ENCODE measurements at regions not wholly inside any gene's neighbourhood (a gene's known extent, or its start where the extent isn't known, plus 50 kb on each side); places are given as distances from the start of the nearest gene placed in this dataset.

DNA sequence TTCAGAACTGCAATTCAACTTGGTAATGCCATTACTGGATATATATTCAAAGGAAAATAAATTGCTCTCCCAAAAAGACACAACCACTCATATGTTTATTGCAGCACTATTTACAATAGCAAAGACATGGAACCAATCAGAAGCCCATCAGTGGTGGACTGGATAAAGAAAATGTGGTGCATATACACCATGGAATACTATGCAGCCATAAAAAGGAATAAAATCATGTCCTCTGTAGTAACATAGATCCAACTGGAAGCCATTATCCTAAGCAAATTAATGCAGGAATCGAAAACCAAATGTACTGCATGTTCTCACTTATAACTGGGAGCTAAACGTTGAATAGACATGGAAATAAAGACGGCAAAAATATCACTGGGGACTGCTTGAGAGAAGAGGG is 117.0 kb downstream of the MAP3K21 start:
- intact Hi-C loops (cut with micrococcal nuclease), result loop anchor here (10.0 kb wide), 1 partner anchor 350 kb away; no protein-coding TSS in a partner anchor
- TF ChIP-seq, protein P1, sequence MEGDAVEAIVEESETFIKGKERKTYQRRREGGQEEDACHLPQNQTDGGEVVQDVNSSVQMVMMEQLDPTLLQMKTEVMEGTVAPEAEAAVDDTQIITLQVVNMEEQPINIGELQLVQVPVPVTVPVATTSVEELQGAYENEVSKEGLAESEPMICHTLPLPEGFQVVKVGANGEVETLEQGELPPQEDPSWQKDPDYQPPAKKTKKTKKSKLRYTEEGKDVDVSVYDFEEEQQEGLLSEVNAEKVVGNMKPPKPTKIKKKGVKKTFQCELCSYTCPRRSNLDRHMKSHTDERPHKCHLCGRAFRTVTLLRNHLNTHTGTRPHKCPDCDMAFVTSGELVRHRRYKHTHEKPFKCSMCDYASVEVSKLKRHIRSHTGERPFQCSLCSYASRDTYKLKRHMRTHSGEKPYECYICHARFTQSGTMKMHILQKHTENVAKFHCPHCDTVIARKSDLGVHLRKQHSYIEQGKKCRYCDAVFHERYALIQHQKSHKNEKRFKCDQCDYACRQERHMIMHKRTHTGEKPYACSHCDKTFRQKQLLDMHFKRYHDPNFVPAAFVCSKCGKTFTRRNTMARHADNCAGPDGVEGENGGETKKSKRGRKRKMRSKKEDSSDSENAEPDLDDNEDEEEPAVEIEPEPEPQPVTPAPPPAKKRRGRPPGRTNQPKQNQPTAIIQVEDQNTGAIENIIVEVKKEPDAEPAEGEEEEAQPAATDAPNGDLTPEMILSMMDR (IDR thresholded peaks at IDR 0.05; ENCODE audit: borderline replicate concordance), result no peak

DNA sequence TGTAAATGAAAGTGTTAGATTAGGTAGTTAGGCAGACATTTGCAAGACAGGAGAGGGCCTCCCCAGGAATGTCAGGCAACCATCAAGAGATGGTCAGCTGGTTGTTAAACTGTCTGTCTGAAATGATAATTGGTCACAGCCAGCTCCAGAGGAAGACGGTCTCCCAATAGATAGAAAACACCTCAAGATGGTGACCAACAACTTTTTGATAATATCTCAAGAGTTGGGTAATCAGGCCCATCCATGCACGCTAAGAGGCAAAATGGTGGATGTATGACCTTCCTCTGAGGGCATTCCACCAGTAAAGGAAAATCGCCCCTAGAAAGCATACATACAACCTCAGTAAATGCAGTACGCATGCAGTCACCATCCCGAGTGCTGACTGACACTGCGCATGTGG is 118.2 kb downstream of the MAP3K21 start:
- intact Hi-C loops (cut with micrococcal nuclease), result loop anchor here (10.0 kb wide), 1 partner anchor 349 kb away; no protein-coding TSS in a partner anchor
- no peak for DNase-seq
- TF ChIP-seq, protein P1 (IDR thresholded peaks at IDR 0.05; ENCODE audit: borderline replicate concordance), result no peak
- Histone ChIP-seq H3K27me3 (ENCODE audit: low read depth) (peaks cover under 1% of the 10 kb centered on the region), H3K9me3 (replicated peaks) (peaks cover 14% of the 10 kb centered on the region), H3K36me3 (no peaks in the 10 kb centered on the region), H3K4me1 (no peaks in the 10 kb centered on the region), H3K4me3 (no peak overlapping the region), H3K27ac (replicated peaks) (no peak overlapping the region)

More for the DNA sequence above, 117.0 kb downstream of the MAP3K21 start:
- H3K27ac ChIP-seq (replicated peaks), result no peak overlapping the region
- no peaks in the 10 kb centered on the region for H3K4me1 ChIP-seq
- H3K27me3 ChIP-seq (ENCODE audit: low read depth), result peaks cover 13% of the 10 kb centered on the region
- no peak overlapping the region for H3K4me3 ChIP-seq
- H3K36me3 ChIP-seq, result no peaks in the 10 kb centered on the region
- no peak for DNase-seq
- H3K9me3 ChIP-seq (replicated peaks), result peaks cover 14% of the 10 kb centered on the region

DNA sequence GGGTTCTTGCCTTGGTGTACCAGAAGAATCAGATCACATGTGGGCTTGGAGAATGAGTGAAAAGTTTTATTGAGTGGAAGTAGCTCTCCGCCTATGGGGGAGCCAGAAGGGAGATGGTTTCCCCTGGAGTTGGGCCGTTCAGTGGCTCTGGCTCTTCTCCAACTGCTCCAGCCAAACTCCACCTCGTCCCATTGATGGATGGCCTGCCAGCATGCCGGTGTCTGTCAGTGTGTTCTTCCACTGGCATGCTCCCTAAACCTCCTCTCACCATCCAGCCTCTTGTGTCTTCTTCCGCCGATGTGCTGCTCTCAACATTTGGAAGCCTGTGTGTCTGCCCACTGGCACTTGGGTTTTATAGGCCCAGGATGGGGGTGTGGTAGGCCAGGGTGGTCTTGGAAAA is 119.4 kb downstream of the MAP3K21 start:
- no peaks in the 10 kb centered on the region for H3K27me3 ChIP-seq (ENCODE audit: low read depth)
- H3K9me3 ChIP-seq (replicated peaks), result peaks cover 14% of the 10 kb centered on the region
- TF ChIP-seq, protein P1 (IDR thresholded peaks at IDR 0.05; ENCODE audit: borderline replicate concordance), result no peak
- H3K27ac ChIP-seq (replicated peaks), result no peak overlapping the region
- no peak for DNase-seq
- H3K4me1 ChIP-seq, result no peaks in the 10 kb centered on the region
- no peaks in the 10 kb centered on the region for H3K36me3 ChIP-seq
- no peak overlapping the region for H3K4me3 ChIP-seq
- intact Hi-C loops (cut with micrococcal nuclease), result loop anchor here (10.0 kb wide), 1 partner anchor 348 kb away; no protein-coding TSS in a partner anchor

DNA sequence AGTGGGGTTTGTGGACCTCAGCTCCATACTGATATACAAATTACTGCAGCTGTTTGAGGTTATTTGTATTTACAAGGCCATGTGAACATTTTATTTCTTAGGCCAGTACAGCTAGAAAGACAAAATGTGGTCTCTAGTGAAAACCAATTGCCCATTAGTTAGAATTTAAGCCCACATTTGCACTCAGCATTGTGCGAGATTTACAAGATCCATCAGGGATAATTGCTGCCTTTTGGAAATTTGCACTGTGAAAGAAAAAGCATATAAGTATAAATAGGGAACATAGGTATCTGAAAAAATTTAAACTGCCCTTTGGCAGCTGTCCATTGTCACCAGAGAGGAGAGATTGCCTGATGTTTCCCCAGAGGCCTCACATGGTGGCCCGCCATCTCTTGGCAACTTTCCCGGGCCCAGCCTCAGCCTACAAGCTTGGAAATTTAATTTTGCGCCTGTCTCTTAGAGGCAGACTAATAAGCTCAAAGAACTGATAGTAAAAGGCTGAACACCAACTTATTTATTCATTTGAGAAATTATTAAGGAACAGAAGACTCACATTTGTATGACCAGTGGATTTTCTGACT is 120.7 kb downstream of the MAP3K21 start:
- no peaks in the 10 kb centered on the region for H3K27me3 ChIP-seq (ENCODE audit: low read depth)
- TF ChIP-seq, protein P1 (IDR thresholded peaks at IDR 0.05; ENCODE audit: borderline replicate concordance), result no peak
- no peaks in the 10 kb centered on the region for H3K4me1 ChIP-seq
- peaks cover 14% of the 10 kb centered on the region for H3K9me3 ChIP-seq (replicated peaks)
- no peak for DNase-seq
- no peak overlapping the region for H3K27ac ChIP-seq (replicated peaks)
- H3K36me3 ChIP-seq, result no peaks in the 10 kb centered on the region
- no peak overlapping the region for H3K4me3 ChIP-seq
- intact Hi-C loops (cut with micrococcal nuclease), result loop anchor here (10.0 kb wide), 1 partner anchor 347 kb away; no protein-coding TSS in a partner anchor

DNA sequence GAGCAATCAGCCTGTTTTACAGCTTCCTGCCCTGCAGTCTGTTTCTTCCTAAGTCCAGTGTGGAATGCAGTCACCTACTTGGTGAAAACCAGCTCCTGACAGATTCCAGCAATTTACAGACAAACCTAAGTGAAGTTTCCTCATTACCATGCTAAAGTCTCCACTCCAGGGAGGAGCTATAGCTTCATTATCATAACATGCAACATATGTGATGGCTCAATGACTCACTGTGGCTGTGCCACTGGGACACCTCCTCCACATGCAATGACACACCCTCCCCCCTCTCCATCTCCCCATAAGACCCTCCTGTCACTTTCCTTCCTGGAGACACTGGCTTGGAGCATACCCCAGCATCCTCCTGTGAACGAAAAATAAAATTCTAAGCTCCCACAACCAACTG is 125.2 kb downstream of the MAP3K21 start:
- H3K36me3 ChIP-seq, result no peaks in the 10 kb centered on the region
- no peak overlapping the region for H3K27ac ChIP-seq (replicated peaks)
- TF ChIP-seq, protein P1 (IDR thresholded peaks at IDR 0.05; ENCODE audit: borderline replicate concordance), result no peak
- H3K9me3 ChIP-seq (replicated peaks), result no peaks in the 10 kb centered on the region
- DNase-seq, result no peak
- no peak overlapping the region for H3K4me3 ChIP-seq
- no peaks in the 10 kb centered on the region for H3K4me1 ChIP-seq
- H3K27me3 ChIP-seq (ENCODE audit: low read depth), result peaks cover 4% of the 10 kb centered on the region
- intact Hi-C loops (cut with micrococcal nuclease), result no loop called here

Data from left ventricle myocardium inferior (tissue), 1 donor.